Cardiac muscle cell (in vitro differentiated cells and primary cell): ENCODE measurements at regions not wholly inside any gene's neighbourhood (a gene's known extent, or its start where the extent isn't known, plus 50 kb on each side); places are given as distances from the start of the nearest gene placed in this dataset.

Experiments
- DNase-seq, 2 donors: peaks; one replicate each; pipeline versions ENCODE4 v3.0.0 to v3.0.0-alpha.2; 2010 to 2017; ENCODE audit warnings: low read depth in 1 of 2, low spot score in 1 of 2
- H3K27ac ChIP-seq: fragments of 200-600 bp; sonication (generic); 2 replicates; pipeline ENCODE4 v1.5.1; 2016
- H3K27me3 ChIP-seq: fragments of 200-600 bp; sonication (generic); 2 replicates; pipeline ENCODE4 v1.6.0; 2016; ENCODE audit warnings: control low read depth
- H3K36me3 ChIP-seq: fragments of 200-600 bp; sonication (generic); 2 replicates; pipeline ENCODE4 v1.5.1; 2016; ENCODE audit warnings: control low read depth
- H3K4me1 ChIP-seq: fragments of 200-600 bp; sonication (generic); 2 replicates; pipeline ENCODE4 v1.8.1; 2017; ENCODE audit warnings: low read depth, mild to moderate bottlenecking, mixed run types
- H3K4me3 ChIP-seq: fragments of 200-600 bp; sonication (generic); 2 replicates; pipeline ENCODE4 v1.5.1; 2016; ENCODE audit warnings: mild to moderate bottlenecking
- H3K9me3 ChIP-seq: fragments of 200-600 bp; sonication (generic); 2 replicates; pipeline ENCODE4 v1.5.1; 2017; ENCODE audit warnings: low read depth, mild to moderate bottlenecking, control low read depth
- CTCF ChIP-seq: IDR thresholded peaks from 2 replicates; pipeline ENCODE4 v1.5.1; 2012; ENCODE audit warnings: low read depth, mild to moderate bottlenecking, low read length

GRCh38 chr5:2511126-2511525 is 240.4 kb downstream of the IRX2 start:
- Histone ChIP-seq H3K36me3 (no peaks in the 10 kb centered on the region), H3K9me3 (no peaks in the 10 kb centered on the region), H3K27me3 (no peaks in the 10 kb centered on the region), H3K4me1 (no peaks in the 10 kb centered on the region), H3K27ac (no peak overlapping the region), H3K4me3 (no peak overlapping the region)
- no peak for DNase-seq
- no peak for TF ChIP-seq CTCF

- H3K4me1 ChIP-seq = no peaks in the 10 kb centered on the region
- DNase-seq = no peak
- no peaks in the 10 kb centered on the region for H3K9me3 ChIP-seq
- no peaks in the 10 kb centered on the region for H3K36me3 ChIP-seq
- H3K4me3 ChIP-seq = no peak overlapping the region
- H3K27ac ChIP-seq = no peak overlapping the region
- no peak for TF ChIP-seq CTCF
- H3K27me3 ChIP-seq = no peaks in the 10 kb centered on the region
Measured at GRCh38 chr5:2509527-2509926, 241.9 kb downstream of the IRX2 start.

GRCh38 chr5:2508514-2508913 is 243.0 kb downstream of the IRX2 start:
- Histone ChIP-seq H3K27me3 (no peaks in the 10 kb centered on the region), H3K4me1 (no peaks in the 10 kb centered on the region), H3K27ac (no peak overlapping the region), H3K9me3 (no peaks in the 10 kb centered on the region), H3K4me3 (no peak overlapping the region), H3K36me3 (no peaks in the 10 kb centered on the region)
- TF ChIP-seq CTCF = no peak
- DNase-seq = no peak

GRCh38 chr5:2507611-2508010 is 243.9 kb downstream of the IRX2 start:
- TF ChIP-seq CTCF = no peak

GRCh38 chr5:2506603-2507002 is 244.9 kb downstream of the IRX2 start:
- no peak for DNase-seq
- H3K9me3 ChIP-seq = no peaks in the 10 kb centered on the region
- no peak for TF ChIP-seq CTCF
- no peaks in the 10 kb centered on the region for H3K4me1 ChIP-seq
- no peak overlapping the region for H3K4me3 ChIP-seq
- H3K27me3 ChIP-seq = no peaks in the 10 kb centered on the region
- H3K36me3 ChIP-seq = no peaks in the 10 kb centered on the region
- no peak overlapping the region for H3K27ac ChIP-seq

More at GRCh38 chr5:2507611-2508010, 243.9 kb downstream of the IRX2 start:
- H3K4me3 ChIP-seq = no peak overlapping the region
- H3K27ac ChIP-seq = no peak overlapping the region
- no peaks in the 10 kb centered on the region for H3K4me1 ChIP-seq
- no peaks in the 10 kb centered on the region for H3K9me3 ChIP-seq
- DNase-seq = no peak
- no peaks in the 10 kb centered on the region for H3K27me3 ChIP-seq
- H3K36me3 ChIP-seq = no peaks in the 10 kb centered on the region

GRCh38 chr5:2505217-2505616 is 246.3 kb downstream of the IRX2 start:
- H3K9me3 ChIP-seq = no peaks in the 10 kb centered on the region
- TF ChIP-seq CTCF = no peak
- no peak overlapping the region for H3K27ac ChIP-seq
- no peak overlapping the region for H3K4me3 ChIP-seq
- no peaks in the 10 kb centered on the region for H3K4me1 ChIP-seq
- no peaks in the 10 kb centered on the region for H3K27me3 ChIP-seq
- DNase-seq = no peak
- H3K36me3 ChIP-seq = no peaks in the 10 kb centered on the region
